ENCODE measurements at regions not wholly inside any gene's neighbourhood (a gene's known extent, or its start where the extent isn't known, plus 50 kb on each side); places are given as distances from the start of the nearest gene placed in this dataset.

DNA sequence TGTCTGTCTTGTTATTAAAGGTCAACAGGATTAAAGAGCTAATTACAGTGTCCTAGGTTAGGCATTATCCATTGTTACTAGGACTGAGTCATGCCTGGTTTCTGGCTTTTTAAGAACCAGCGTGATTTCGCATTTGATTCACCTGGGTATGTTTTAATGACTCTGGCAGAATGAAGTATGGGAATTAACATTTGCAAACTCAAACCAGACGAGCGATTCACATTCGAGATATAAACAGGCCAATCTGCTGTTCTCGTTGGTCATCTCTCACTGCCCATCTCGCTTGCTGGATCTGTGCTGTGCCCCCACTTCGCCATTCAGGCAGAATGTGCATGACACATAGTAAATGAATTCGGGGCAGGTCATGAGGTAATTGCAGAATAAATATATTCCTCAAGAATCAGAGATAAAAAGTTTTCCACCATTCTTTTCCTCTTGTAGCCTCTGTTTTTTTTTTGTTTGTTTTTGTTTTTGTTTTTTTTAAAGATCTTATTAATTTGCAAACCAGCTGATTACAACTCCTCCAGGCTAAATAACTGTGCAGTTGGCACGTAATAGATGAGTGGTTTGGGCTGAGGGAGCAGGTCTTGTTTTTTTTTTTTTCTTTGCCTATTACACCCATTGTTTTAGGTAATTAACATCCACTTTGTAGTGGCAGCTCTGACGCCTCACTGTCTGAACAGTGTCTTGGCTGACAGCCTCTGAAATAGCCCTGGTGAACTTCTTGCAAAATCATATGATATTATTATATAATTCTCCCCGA is 313.5 kb upstream of the MSX2 start:
- DNase-seq (ENCODE audit: low read depth in 3 of 3), result no peak

DNA sequence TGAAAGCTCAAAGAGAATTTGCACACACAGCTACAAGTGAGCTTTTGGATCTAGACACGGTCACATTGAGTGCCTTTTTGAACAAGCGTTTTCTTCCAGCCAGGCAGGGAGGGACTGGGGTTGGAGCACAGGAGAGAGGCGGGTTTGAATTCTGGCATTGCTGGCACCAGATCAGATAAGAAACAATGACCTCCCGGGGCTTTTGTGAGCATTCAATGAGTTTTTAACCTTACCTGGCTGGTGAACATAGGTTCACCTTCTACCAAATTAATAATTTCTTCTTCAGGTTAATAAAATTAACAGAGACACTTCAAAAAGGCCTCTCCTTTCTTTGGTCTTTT is 312.9 kb upstream of the MSX2 start:
- no peak for DNase-seq (ENCODE audit: low read depth in 3 of 3)

DNA sequence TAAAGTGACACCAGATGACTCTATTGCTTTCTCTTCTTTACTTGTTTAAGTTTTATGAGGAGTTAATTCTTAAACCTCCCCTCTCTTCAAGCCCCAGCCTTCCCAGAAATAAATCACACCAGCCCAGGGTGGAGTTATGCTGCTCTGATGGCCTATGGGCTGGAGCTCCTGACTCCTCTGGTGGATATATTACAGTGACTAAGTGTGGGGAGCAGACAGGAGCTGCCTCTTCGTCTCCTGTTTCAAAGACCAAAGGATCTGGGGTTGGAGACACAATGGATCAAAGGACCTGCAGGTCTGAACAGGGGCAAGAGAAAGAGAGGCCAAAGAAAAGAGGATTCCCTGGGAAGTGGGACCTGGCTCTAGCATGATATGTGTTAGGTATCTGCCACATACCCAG is 312.0 kb upstream of the MSX2 start:
- no peak for DNase-seq (ENCODE audit: low read depth in 3 of 3)

DNA sequence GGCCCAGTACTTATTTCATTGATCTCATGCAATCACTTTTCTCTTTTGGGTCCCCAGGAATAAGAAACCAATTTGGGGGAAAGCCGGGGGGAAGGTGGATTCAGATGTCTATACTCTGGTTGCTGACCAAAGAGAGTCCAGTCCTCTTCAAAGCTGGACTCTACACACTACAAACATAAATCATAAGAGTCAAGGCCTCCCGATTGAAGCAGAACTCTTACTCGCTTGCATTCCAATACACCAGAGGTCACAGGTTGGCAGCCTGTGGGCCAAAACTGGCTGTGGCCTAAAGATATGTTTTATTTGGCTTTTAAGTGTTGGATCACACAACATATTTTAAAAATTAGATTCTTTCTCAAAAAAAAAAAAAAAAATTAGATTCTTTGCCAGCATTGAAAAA is 311.4 kb upstream of the MSX2 start:
- no peak for DNase-seq (ENCODE audit: low read depth in 3 of 3)

DNA sequence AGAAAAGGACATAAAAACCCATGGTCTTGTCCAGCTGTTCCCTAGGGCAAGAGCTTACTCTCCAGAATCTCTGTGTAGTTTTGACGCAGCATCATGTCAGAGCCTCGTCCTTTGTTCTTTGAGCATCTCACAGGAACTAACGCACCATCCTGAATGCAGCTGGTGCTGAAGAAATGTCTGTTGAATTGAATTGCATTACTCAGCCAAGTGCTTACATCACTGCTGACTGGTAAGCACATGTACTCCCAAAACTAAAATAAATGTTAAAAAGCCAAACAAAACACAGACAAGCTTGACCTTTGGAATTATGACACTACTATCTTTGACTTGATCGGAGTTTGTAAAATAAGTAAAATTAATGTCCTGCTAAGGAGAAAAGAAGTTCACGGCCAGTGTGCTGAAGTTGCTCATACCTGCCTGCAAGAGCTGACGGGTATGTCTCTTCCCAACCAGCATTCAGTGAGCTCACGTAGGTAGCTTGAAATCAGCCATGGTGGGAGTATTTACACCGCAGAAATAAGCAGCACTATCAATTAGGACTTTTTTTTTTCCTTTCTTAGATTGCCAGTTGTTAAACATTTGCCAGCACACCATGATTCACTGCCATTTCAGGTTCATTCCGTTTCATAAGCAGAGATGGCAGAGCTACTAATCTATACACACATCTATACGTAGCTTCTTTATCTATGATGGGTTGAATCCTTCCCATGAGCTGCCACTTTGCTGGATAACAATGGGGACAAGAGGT is 310.6 kb upstream of the MSX2 start:
- no peak for DNase-seq (ENCODE audit: low read depth in 3 of 3)

DNA sequence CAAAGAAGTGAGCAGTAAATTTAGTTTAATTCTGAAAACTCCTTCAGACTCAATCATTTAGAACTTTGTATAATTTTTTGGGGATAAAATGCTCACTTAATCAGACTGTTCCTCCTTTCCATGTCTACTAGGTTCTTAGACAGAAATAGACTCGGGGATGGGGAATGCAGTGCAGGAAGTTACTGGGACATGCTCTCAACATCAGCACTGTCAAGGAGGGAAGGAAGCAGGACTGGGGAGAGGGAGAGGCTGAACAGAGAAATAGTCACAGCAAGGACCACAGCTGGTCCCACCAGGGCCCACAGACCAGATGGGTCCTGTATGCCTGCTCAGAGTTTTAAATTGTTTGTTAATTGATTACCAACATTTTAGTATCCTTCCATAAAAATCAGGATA is 310.1 kb upstream of the MSX2 start:
- no peak for DNase-seq (ENCODE audit: low read depth in 3 of 3)

DNA sequence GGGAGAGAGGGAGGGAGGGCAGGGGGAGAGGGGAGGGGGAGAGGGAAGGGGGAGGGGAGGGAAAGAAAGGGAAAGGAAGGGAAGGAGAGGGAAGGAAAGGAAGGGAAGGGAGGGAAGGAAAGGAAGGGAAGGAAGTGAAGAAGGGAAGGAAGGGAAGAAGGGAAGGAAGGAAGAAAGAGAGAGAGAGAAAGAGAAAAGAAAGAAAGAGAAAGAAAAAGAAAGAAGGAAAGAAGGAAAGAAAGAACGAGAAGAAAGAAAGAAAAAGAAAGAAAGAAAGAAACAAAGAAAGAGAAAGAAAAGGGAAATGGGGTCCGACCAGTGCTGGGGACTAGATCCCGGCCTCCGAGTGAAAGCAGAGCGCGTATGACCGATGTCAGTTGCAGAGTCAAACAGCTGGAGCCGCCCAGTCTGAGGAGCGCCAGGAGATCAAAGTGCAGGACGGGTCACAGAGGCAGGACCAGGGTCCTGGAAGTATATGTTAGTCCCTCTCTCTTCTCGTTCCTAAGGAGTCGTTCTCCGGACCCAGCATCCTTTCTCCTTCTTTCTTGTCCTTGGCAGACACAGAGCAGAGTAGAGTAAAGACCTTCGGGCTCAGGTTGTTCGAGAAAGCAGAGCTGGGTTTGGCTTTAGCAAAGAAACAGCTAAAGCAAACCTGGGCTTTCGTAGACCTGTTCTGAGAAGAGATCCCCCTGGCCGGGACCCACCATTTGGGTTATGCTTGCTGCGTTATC is 305.4 kb upstream of the MSX2 start:
- DNase-seq (ENCODE audit: low read depth in 3 of 3), result no peak

DNA sequence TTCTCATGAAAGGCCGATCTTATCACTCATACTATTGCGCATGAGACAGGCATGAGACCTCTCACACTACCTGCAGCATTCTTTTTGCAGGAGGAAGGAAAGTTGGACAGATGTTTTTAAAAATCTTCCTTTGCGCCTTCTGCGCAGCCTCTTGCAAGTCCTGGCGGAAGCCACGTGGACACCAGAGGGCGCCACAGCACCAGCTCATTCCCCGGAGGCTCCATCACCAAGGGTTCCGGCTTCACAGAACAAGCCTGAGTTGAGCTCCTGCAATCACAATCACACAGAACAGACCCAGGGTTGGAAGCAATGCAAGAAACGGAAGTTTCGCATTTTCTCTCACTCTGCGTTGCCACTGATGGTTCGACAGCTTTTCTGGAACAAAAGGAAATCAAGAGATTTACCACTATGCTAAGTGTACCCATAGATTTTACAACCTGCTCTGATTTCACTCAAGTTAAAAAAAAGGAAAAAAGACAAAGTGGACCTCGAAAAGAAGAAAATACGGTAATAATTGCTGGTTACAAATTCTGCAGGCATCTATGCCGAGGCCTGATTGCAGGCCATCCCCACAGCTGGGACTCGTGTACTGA is 304.7 kb upstream of the MSX2 start:
- peak; percentile 33 to 63 (median 48) for DNase-seq (ENCODE audit: low read depth in 3 of 3)

DNA sequence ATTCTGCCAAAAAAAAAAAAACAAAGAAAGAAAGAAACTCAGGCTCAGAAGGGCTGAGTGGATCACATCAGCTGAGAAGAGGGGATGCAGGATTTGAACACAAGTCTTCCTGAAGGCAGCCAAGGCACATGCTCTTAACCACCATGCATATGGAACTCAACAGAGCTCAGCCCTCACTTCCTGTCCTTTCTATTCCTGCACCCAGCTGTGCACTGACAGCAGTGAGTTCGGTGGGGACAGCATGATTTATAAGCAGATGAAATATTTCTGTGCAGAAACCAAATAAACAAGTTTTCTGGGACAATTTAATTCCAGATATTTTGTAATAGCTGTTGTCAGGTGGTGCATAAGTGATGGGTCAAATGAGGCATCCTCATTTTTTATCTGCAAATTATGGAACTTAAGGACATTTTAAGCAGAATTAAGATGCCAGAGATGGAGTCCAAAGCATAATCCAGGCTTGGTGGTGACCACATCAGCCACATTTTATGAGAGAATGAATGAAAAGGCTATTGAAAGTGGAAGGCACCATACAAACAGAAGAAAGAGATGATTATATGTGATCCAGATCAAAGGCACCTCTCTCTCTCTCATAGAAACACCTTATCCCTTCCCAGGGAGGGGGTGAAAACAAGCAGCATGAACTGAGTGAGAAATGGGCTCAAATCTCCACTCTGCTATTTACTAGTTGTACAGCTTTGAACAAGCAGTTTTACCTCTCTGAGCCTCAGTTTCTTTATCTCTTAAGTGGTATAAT is 303.6 kb upstream of the MSX2 start:
- no peak for DNase-seq (ENCODE audit: low read depth in 3 of 3)

DNA sequence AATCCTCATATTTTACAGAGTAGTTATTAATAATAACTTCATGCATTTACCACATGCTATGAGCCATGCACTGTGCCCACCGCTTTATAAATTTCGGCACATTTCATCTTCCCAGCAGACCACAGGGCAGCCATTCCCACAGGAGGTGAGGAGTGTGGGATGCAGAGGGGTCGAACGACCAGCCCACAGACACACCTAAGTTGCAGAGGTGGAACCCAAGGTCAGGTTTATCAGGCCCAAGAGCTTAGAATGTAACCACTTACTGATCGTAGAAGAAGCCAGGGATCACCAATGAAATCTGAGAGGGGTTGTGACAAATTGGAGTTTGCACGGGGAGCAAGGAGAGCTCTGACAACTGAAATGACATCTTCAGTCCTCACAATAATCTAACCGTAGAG is 303.0 kb upstream of the MSX2 start:
- no peak for DNase-seq (ENCODE audit: low read depth in 3 of 3)

DNA sequence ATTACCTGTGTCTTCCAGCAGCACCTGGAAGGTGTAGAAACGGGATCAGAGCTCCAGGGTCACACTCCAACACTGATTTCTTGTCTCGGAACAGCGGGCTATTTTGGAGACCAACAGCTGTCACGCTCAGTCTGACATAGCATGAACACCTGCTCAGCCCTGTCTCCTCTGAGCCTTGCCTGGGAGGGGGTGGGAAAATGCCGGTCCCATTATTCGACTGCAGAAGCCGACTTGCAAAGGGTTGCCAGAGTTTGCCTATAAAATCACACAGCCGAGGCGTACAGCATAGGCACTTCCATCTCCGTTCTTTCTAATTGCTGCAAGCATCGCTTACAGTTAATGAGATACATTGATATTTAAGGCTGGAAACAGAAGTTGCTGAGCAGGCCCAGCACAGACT is 300.8 kb upstream of the MSX2 start:
- no peak for DNase-seq (ENCODE audit: low read depth in 3 of 3)

DNA sequence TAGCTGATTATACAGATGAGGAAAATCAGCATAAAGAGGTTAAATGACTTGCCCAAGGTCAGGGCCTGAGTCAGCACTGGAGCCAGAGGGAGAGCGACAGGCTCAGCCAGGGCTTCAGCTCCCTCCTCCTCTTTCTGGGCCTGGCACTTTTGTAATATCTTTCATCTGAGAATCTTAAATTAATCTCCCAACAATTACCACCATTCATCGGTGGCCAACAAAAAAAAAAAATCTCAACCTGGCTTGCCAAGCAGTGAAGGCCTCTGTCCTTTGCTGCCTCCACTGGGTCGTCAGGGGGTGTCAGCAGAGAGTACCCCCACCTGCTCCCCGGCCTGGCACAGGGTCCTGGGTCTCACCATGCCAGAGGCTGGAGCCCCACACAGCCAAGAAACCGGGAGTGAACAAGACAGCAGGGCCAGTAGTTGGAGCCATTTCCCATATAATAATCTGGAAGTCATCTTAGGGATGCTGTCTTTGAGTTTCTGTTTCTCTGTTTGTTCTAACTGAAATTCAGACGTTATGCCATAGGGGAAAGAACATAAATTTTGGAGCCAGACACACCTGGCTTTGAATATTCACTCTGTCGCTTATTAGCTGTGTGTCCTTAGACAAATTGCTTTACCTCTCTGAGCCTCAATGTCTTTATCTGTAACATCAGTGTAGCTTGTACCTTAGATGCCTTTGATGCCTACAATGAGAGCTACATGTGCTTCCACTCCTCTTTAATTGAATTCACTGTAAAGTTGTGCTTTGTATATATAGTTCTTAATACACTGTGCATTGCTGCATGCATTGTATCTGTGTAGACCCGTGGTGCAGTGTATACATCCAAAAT is 299.9 kb upstream of the MSX2 start:
- no peak for DNase-seq (ENCODE audit: low read depth in 3 of 3)

DNA sequence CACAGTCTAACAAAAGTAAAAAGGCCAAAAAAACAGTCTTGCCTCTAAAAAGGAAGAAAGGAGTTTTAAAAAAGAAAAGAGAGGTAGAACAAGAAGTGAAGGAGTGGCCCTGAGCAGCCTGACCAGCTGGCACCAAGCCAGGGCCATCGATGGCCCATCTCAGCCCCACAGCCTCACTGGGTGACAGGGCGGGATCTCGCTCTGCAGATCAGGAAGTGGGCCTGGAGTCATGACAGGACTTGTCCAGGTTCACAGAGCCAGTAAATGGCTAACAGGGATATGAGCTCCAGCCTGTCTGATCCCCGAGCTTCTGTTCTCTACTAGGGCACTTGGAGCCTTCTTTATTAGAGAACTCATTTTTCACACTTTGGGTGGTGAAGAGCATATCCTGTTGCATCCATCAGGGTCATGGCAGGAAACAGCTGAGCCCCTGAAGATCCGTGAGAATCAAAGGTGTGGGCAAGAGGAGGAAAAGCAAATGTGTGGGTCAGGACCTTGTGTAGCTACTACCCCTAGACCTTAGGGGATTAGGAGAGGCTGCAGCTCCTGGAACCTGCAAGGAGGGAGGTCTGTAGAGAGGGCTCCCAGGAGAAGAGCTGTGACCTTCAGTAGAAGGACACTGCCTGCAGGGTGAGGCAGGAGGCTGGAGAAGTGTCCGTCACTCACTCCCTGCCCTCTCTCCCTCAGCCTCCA is 299.0 kb upstream of the MSX2 start:
- DNase-seq (ENCODE audit: low read depth in 3 of 3), result no peak

DNA sequence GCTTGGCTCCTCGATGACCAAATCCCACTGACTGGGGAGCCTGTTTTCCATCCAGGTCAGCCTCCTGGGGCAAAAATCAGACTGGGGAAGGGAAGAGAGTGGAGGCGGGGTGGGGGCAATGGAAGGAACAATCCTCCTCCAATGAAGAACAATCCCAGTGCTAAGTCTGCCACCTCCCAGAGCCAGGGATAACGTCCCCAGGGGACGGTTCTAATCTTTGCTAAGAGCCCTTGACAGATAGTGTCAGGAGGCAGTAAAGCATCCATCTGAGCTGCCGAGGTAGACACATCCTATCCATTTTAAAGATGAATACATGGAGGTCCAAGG is 298.5 kb upstream of the MSX2 start:
- no peak for DNase-seq (ENCODE audit: low read depth in 3 of 3)

DNA sequence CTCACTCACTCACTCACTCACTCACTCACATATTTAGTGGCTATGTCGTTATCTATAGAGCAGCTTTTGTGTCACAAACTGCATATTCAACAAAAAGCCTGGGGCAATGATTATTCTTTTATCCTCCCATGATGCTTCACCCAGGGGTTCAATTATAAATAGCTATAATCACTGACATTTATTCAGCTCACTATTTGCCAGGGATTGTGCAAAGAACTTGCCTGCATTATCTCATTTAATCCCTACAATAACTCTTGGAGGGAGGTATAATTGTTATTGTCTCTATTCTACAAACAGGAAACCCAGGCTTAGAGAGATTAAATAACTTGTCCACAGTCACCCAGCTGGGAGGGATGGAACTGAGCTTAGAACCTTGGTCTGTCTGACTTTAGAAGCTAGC is 298.0 kb upstream of the MSX2 start:
- no peak for DNase-seq (ENCODE audit: low read depth in 3 of 3)

DNA sequence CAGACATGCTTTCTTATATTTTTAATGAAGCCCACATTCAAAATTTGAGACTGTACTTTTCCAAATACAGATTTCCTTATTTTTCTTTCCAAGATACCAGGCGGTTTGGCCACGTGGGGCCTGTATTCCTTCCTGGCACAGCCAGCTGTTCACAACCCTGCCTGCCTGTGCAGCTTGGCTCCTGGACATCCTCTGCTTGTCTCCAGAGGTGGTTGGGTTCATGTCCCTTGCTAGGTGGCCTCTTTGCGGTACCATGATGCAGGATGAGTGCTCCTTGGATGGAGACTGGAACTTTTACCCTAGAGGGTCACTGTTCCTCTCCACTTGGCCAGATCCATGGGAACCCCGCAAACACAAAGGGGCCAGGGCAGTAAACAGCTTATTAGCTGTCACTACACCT is 297.5 kb upstream of the MSX2 start:
- DNase-seq (ENCODE audit: low read depth in 3 of 3), result no peak

DNA sequence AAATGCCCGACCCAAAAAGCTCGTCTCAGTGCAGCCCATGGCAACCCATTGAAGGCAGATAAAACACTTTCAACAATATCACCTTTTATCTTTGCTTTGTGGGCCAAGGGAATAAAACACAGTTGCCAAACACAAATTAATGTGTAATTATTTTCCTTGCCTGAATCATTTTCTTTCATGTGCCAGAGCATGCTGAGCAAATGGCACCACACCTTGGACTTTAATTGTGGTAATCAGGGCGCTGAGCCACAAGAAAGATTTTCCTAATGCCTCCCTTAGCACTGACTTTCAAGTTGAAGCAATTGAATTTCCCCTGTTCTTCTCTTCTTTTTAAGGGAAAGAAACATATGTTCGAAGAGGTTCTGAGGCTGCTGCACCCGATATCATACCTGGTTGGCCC is 297.1 kb upstream of the MSX2 start:
- no peak for DNase-seq (ENCODE audit: low read depth in 3 of 3)

DNA sequence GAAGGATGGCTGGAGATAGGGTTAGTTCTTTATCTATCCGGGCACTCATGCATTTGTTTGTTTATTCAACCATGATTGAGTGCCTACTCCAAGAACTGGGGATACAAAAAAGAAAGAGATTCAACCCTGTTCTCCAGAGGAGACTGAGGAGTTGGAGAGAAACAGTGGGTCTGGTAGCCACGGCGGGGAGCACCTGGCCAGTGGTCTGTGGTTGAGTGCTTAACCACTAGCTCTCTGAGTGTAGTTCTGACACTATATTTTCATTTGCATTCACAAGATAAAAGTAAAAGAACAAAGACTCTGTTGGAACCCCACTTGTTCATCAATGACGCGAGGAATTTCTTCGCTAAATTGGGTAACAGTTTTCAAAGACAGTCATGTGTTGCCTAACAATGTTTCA is 295.5 kb upstream of the MSX2 start:
- DNase-seq (ENCODE audit: low read depth in 3 of 3), result no peak

DNA sequence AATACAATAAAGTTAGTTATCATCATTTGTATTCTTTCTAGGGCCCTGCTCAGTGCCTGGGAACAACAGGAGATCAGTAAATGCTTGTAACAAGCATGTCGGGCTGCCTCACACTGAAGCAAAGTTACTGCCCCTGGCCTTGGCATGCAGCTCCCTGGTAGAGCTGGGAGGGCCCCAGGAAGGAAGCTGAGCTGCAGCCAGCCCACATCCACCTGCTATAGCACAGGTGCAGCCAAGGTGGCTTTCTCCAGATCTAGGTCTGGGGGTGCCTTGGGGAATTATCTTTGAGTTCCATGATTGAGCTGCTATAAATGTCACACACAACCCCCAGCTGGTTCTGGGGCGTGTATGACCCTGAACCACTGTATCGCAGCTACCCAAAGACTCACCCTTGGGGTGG is 293.4 kb upstream of the MSX2 start:
- no peak for DNase-seq (ENCODE audit: low read depth in 3 of 3)

DNA sequence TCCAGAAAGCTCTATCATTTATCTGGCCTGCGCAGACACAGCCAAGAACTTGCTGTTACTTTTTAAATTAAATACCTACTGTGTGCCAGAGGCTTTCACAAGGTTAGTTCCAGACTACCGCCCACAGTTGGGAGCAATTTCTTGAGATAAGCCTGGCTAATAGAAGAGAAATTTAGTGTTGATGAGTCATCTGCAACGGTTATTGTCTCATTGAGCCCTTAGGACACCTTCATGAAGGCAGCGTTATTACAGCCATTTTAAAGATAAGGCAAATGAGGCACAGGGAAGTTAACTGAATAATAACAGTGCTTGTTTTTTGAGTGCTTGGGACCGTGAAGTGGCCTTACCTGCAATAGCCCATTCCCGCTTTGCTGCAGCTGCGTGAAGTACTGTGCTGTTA is 292.9 kb upstream of the MSX2 start:
- no peak for DNase-seq (ENCODE audit: low read depth in 3 of 3)

DNA sequence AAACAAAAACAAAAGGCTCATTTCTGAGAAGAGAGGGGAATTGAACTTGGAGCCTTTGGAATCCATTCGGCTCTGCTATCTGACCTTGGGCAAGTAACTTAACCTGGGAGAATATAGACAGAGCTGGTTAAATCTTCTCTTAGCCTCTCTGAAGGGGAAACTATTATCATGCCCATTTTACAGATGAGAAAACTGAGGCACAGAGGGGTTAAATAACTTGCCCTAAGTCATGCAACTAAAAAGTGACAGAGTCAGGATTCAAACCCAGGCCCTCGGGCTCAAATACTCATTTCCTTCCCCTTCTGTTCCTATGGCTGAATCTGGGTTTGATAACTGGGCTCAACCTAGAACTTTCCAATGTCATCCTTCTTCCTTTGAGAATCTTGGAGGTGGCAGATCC is 291.3 kb upstream of the MSX2 start:
- DNase-seq (ENCODE audit: low read depth in 3 of 3), result no peak
